SJSA1 (cell line): ENCODE measurements at regions not wholly inside any gene's neighbourhood (a gene's known extent, or its start where the extent isn't known, plus 50 kb on each side); places are given as distances from the start of the nearest gene placed in this dataset.
A peak's percentile ranks its signal among the peaks of the same experiment; 100 is the strongest.
"Not testable (repeated sequence)": the region's sequence is repeated elsewhere in the genome, so short reads cannot be mapped to it uniquely, and the experiment has no call there.

Source experiments
- DNase-seq, 2 experiments: peaks; one replicate each; pipeline ENCODE4 v3.0.0-alpha.2; 2015 to 2020; ENCODE audit warnings: low spot score in 2 of 2, low read depth in 1 of 2
- H3K27ac ChIP-seq: fragments of 250-450 bp; sonication (Bioruptor Pico); 2 replicates; pipeline ENCODE4 v1.5.1; 2020; ENCODE audit warnings: mild to moderate bottlenecking, moderate library complexity
- H3K27me3 ChIP-seq: fragments of 250-450 bp; sonication (Bioruptor Pico); replicated peaks from 2 replicates; pipeline ENCODE4 v1.5.1; 2020; ENCODE audit warnings: mild to moderate bottlenecking, moderate library complexity
- H3K36me3 ChIP-seq: fragments of 250-450 bp; sonication (Bioruptor Pico); 2 replicates; pipeline ENCODE4 v1.5.1; 2020; ENCODE audit warnings: mild to moderate bottlenecking
- H3K4me1 ChIP-seq: fragments of 250-450 bp; sonication (Bioruptor Pico); replicated peaks from 2 replicates; pipeline ENCODE4 v1.6.1; 2021; ENCODE audit warnings: mild to moderate bottlenecking
- H3K4me3 ChIP-seq: fragments of 250-450 bp; sonication (Bioruptor Pico); 2 replicates; pipeline ENCODE4 v1.5.1; 2020; ENCODE audit warnings: mild to moderate bottlenecking
- H3K9me3 ChIP-seq: fragments of 250-450 bp; sonication (Bioruptor Pico); replicated peaks from 2 replicates; pipeline ENCODE4 v1.5.1; 2020; ENCODE audit warnings: mild to moderate bottlenecking

- Histone ChIP-seq H3K27me3 (peaks cover 96% of the 10 kb centered on the region), H3K9me3 (0 out of 2 replicates have a peak, but pooled peaks cover 5% of the 10 kb centered on the region), H3K4me3 (no peak overlapping the region), H3K36me3 (no peaks in the 10 kb centered on the region), H3K27ac (no peak overlapping the region), H3K4me1 (no peaks in the 10 kb centered on the region)
- DNase-seq, result no peak
Measured at GRCh38 chr13:108102771-108103170, 112.6 kb downstream of the LIG4 start.

GRCh38 chr13:108096301-108096915 lies 118.9 kb downstream of the LIG4 start:
- no peaks in the 10 kb centered on the region for H3K4me1 ChIP-seq
- no peaks in the 10 kb centered on the region for H3K9me3 ChIP-seq
- no peaks in the 10 kb centered on the region for H3K36me3 ChIP-seq
- peaks cover 66% of the 10 kb centered on the region for H3K27me3 ChIP-seq
- no peak for DNase-seq
- no peak overlapping the region for H3K27ac ChIP-seq
- no peak overlapping the region for H3K4me3 ChIP-seq

GRCh38 chr13:108095036-108095435 lies 120.3 kb downstream of the LIG4 start:
- H3K27ac ChIP-seq, result no peak overlapping the region
- H3K27me3 ChIP-seq, result peaks cover 66% of the 10 kb centered on the region
- H3K9me3 ChIP-seq, result no peaks in the 10 kb centered on the region
- DNase-seq, result no peak
- no peaks in the 10 kb centered on the region for H3K4me1 ChIP-seq
- no peak overlapping the region for H3K4me3 ChIP-seq
- no peaks in the 10 kb centered on the region for H3K36me3 ChIP-seq

DNA sequence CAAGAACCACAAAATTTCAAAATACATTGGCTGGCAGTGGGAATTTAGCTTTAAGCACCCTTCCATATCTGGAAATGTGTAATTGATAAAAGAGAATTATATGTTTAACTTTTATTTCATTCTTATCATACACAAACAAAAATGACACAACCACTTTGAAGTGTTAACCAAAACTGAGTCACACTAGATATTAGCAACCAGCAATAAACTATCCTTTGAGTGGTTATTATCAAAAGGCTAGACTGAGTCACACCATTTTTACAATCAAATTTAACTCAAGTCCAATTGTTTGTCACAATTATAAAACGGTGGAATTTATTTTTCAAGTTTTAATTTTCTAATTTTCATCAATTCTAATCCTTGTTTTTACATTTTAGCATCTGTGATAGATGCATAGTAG lies 121.7 kb downstream of the LIG4 start:
- H3K9me3 ChIP-seq, result no peaks in the 10 kb centered on the region
- no peak overlapping the region for H3K4me3 ChIP-seq
- H3K36me3 ChIP-seq, result no peaks in the 10 kb centered on the region
- H3K4me1 ChIP-seq, result no peaks in the 10 kb centered on the region
- no peak for DNase-seq
- H3K27ac ChIP-seq, result no peak overlapping the region
- H3K27me3 ChIP-seq, result peaks cover 66% of the 10 kb centered on the region

GRCh38 chr13:108087810-108088209 lies 127.5 kb downstream of the LIG4 start:
- H3K4me1 ChIP-seq, result peaks cover 13% of the 10 kb centered on the region
- no peak overlapping the region for H3K27ac ChIP-seq
- H3K4me3 ChIP-seq, result no peak overlapping the region
- no peaks in the 10 kb centered on the region for H3K9me3 ChIP-seq
- H3K27me3 ChIP-seq, result peaks cover 31% of the 10 kb centered on the region
- DNase-seq, result no peak
- H3K36me3 ChIP-seq, result no peaks in the 10 kb centered on the region

DNA sequence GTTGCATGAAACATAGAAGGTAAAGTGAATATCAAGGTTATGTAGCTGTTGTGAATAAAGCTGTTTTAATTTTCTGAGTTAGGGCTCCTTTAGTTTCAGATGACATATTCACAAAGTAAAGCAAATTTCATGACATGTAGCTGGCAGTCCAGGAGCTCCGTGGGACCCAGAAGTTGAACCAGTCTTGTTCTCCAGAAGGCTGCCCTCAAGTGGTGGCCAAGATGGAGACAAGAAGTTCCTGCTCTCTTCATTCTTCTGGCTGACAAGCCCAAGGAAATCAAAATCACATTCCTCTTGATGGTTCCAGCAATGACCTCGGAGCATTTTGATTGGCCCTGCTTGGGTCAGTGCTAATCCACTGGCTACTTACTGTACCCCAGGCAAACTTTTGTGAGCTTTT lies 128.7 kb downstream of the LIG4 start:
- Histone ChIP-seq H3K27me3 (peaks cover 31% of the 10 kb centered on the region), H3K4me1 (peaks cover 15% of the 10 kb centered on the region), H3K36me3 (no peaks in the 10 kb centered on the region), H3K27ac (no peak overlapping the region), H3K4me3 (no peak overlapping the region), H3K9me3 (no peaks in the 10 kb centered on the region)
- DNase-seq, result no peak

GRCh38 chr13:108084840-108085239 lies 130.5 kb downstream of the LIG4 start:
- H3K9me3 ChIP-seq, result no peaks in the 10 kb centered on the region
- peaks cover 14% of the 10 kb centered on the region for H3K27me3 ChIP-seq
- H3K36me3 ChIP-seq, result no peaks in the 10 kb centered on the region
- peaks cover 15% of the 10 kb centered on the region for H3K4me1 ChIP-seq
- no peak for DNase-seq
- no peak overlapping the region for H3K4me3 ChIP-seq
- H3K27ac ChIP-seq, result no peak overlapping the region

GRCh38 chr13:108083056-108083455 lies 132.3 kb downstream of the LIG4 start:
- peak overlapping the region; percentile 2 for H3K27ac ChIP-seq
- no peaks in the 10 kb centered on the region for H3K9me3 ChIP-seq
- H3K4me1 ChIP-seq, result peaks cover 15% of the 10 kb centered on the region
- no peaks in the 10 kb centered on the region for H3K36me3 ChIP-seq
- peak in 1 of 2 experiments; percentile 91 for DNase-seq
- no peaks in the 10 kb centered on the region; the same call in 1 of the 2 replicates for H3K27me3 ChIP-seq
- no peak overlapping the region for H3K4me3 ChIP-seq

GRCh38 chr13:108082481-108082880 lies 132.9 kb downstream of the LIG4 start:
- H3K4me1 ChIP-seq, result peaks cover 15% of the 10 kb centered on the region
- H3K36me3 ChIP-seq, result no peaks in the 10 kb centered on the region
- no peak overlapping the region for H3K27ac ChIP-seq
- H3K4me3 ChIP-seq, result no peak overlapping the region
- H3K27me3 ChIP-seq, result no peaks in the 10 kb centered on the region
- H3K9me3 ChIP-seq, result no peaks in the 10 kb centered on the region; the same call in 1 of the 2 replicates
- no peak for DNase-seq

DNA sequence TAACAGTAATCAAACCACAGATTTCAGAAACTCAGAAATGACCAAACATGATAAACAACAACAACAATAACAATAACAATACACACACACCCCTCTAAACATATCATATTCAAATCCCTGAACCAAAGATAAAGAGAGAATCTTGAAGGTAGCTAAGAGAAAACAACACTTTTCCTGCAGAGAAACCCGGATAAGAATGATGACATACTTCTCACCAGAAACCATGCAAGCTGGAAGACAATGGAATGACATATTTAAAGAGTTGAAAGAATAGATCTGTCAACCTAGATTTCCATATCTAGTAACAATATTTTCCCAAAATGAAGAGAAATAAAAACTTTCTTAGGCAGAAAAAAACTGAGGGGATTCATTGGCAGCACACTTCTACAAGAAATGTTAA lies 138.1 kb downstream of the LIG4 start:
- Histone ChIP-seq H3K4me1 (no peaks in the 10 kb centered on the region), H3K27ac (no peak overlapping the region)
- no peak for DNase-seq

GRCh38 chr13:108074429-108074828 lies 140.9 kb downstream of the LIG4 start:
- not testable (repeated sequence) for DNase-seq, H3K4me3 ChIP-seq, H3K4me1 ChIP-seq, H3K36me3 ChIP-seq, H3K27me3 ChIP-seq, H3K27ac ChIP-seq
- peaks cover 18% of the 10 kb centered on the region; the same call in 1 of the 2 replicates for H3K9me3 ChIP-seq

More for the DNA sequence above, 138.1 kb downstream of the LIG4 start:
- Histone ChIP-seq H3K4me3 (no peak overlapping the region), H3K27me3 (no peaks in the 10 kb centered on the region), H3K36me3 (no peaks in the 10 kb centered on the region), H3K9me3 (peaks cover 10% of the 10 kb centered on the region; the same call in 1 of the 2 replicates)

- H3K27ac ChIP-seq, result no peak overlapping the region
- peaks cover 9% of the 10 kb centered on the region; the same call in 1 of the 2 replicates for H3K9me3 ChIP-seq
- no peaks in the 10 kb centered on the region; the same call in 1 of the 2 replicates for H3K27me3 ChIP-seq
- no peaks in the 10 kb centered on the region for H3K4me1 ChIP-seq
- H3K36me3 ChIP-seq, result no peaks in the 10 kb centered on the region
- no peak for DNase-seq
- H3K4me3 ChIP-seq, result no peak overlapping the region
Measured at GRCh38 chr13:108070925-108071324, 144.4 kb downstream of the LIG4 start.

- Histone ChIP-seq H3K27ac (no peak overlapping the region), H3K4me1 (no peaks in the 10 kb centered on the region), H3K9me3 (peaks cover 9% of the 10 kb centered on the region; the same call in 1 of the 2 replicates)
Measured at GRCh38 chr13:108070491-108070890, 144.8 kb downstream of the LIG4 start.

DNA sequence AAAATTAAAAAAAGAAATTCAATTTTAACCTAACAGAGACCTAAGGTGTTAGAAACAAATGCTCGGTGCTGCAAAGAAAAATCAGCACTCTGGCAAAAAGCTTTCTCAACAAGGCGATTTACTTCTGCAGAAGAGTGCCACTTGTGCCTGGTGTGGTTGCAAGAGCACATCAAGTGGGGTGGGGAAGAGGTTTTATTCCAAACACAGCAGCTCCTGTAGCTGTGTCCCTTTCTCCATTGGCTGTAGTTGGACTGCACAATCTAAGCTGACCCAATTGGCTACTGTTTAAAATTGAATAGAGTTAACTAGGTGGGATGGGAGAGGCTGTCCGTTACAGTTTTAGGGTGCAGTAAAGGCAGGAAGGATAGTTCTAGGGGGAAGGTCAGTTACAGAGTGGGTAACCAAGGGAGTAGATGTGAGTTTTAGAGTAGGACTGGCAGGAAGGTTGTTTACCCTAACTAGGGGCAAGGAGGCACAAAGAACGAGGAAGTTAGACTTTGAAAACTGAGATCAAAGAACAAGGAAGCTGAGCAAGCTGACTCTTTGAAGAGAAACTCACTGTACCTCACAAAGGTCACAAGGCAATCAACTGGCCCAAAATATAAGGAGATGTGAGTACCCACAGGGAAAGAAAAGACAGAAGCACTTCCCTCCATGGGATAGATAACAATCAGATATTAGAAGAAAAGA lies 145.7 kb downstream of the LIG4 start:
- H3K4me1 ChIP-seq, result no peaks in the 10 kb centered on the region
- no peaks in the 10 kb centered on the region; the same call in 1 of the 2 replicates for H3K27me3 ChIP-seq
- H3K9me3 ChIP-seq, result peaks cover 9% of the 10 kb centered on the region; the same call in 1 of the 2 replicates
- no peak for DNase-seq
- no peak overlapping the region for H3K27ac ChIP-seq
- no peak overlapping the region for H3K4me3 ChIP-seq
- H3K36me3 ChIP-seq, result no peaks in the 10 kb centered on the region

More at GRCh38 chr13:108070491-108070890, 144.8 kb downstream of the LIG4 start:
- DNase-seq, result no peak
- Histone ChIP-seq H3K36me3 (no peaks in the 10 kb centered on the region), H3K27me3 (no peaks in the 10 kb centered on the region; the same call in 1 of the 2 replicates), H3K4me3 (no peak overlapping the region)
